Parathyroid adenoma (tissue), 2 donors: ENCODE measurements at regions not wholly inside any gene's neighbourhood (a gene's known extent, or its start where the extent isn't known, plus 50 kb on each side); places are given as distances from the start of the nearest gene placed in this dataset.

Experiments used
- H2AFZ ChIP-seq: fragments of 300-600 bp; sonication (generic); one replicate; pipeline ENCODE4 v1.7.0; 2017; ENCODE audit warnings: antibody characterized with exemption, mild to moderate bottlenecking
- H3K27ac ChIP-seq: fragments of 300-600 bp; sonication (generic); one replicate; pipeline ENCODE4 v1.7.0; 2017
- H3K27me3 ChIP-seq: fragments of 300-600 bp; sonication (generic); one replicate; pipeline ENCODE4 v1.7.0; 2017; ENCODE audit warnings: low read length; ENCODE audit not compliant: control insufficient read depth, insufficient read depth
- H3K36me3 ChIP-seq: fragments of 300-600 bp; sonication (generic); one replicate; pipeline ENCODE4 v1.7.0; 2017; ENCODE audit warnings: low read length; ENCODE audit not compliant: control insufficient read depth, insufficient read depth
- H3K4me1 ChIP-seq: fragments of 300-600 bp; sonication (generic); one replicate; pipeline ENCODE4 v1.7.0; 2017; ENCODE audit warnings: control low read depth
- H3K4me2 ChIP-seq: fragments of 300-600 bp; sonication (generic); one replicate; pipeline ENCODE4 v1.7.0; 2017; ENCODE audit warnings: low read length
- H3K4me3 ChIP-seq: fragments of 300-600 bp; sonication (generic); one replicate; pipeline ENCODE4 v1.7.0; 2017; ENCODE audit warnings: low read depth, low read length
- H3K79me2 ChIP-seq: fragments of 300-600 bp; sonication (generic); one replicate; pipeline ENCODE4 v1.7.0; 2017; ENCODE audit warnings: control low read depth
- H3K9ac ChIP-seq: fragments of 300-600 bp; sonication (generic); one replicate; pipeline ENCODE4 v1.7.0; 2017; ENCODE audit warnings: mild to moderate bottlenecking
- H3K9me3 ChIP-seq: fragments of 300-600 bp; sonication (generic); one replicate; pipeline ENCODE4 v1.7.0; 2017; ENCODE audit warnings: low read length; ENCODE audit not compliant: control insufficient read depth
- CTCF ChIP-seq: fragments of 300-600 bp; sonication (generic); IDR thresholded peaks from one replicate; pipeline ENCODE4 v1.7.0; 2017; ENCODE audit warnings: antibody characterized with exemption, mild to moderate bottlenecking
- donor health status: primary hyperparathyroidism.

GRCh38 chr16:11452746-11453389 lies 107.6 kb downstream of the RMI2 start:
- H3K9ac ChIP-seq = no peak overlapping the region
- no peaks in the 10 kb centered on the region for H3K9me3 ChIP-seq
- H3K4me3 ChIP-seq = no peak overlapping the region
- no peaks in the 10 kb centered on the region for H3K36me3 ChIP-seq
- no peaks in the 10 kb centered on the region for H3K79me2 ChIP-seq
- TF ChIP-seq CTCF = no peak
- H3K4me2 ChIP-seq = no peak overlapping the region
- H3K27ac ChIP-seq = no peak overlapping the region
- H3K27me3 ChIP-seq = no peaks in the 10 kb centered on the region
- H3K4me1 ChIP-seq = no peaks in the 10 kb centered on the region
- no peak overlapping the region for H2AFZ ChIP-seq

GRCh38 chr16:11456741-11457140 lies 111.5 kb downstream of the RMI2 start:
- Histone ChIP-seq H3K4me1 (no peaks in the 10 kb centered on the region), H3K9ac (no peak overlapping the region), H3K9me3 (no peaks in the 10 kb centered on the region), H3K79me2 (no peaks in the 10 kb centered on the region), H3K27me3 (no peaks in the 10 kb centered on the region), H2AFZ (no peak overlapping the region), H3K27ac (no peak overlapping the region), H3K4me2 (no peak overlapping the region), H3K4me3 (no peak overlapping the region), H3K36me3 (no peaks in the 10 kb centered on the region)
- no peak for TF ChIP-seq CTCF

DNA sequence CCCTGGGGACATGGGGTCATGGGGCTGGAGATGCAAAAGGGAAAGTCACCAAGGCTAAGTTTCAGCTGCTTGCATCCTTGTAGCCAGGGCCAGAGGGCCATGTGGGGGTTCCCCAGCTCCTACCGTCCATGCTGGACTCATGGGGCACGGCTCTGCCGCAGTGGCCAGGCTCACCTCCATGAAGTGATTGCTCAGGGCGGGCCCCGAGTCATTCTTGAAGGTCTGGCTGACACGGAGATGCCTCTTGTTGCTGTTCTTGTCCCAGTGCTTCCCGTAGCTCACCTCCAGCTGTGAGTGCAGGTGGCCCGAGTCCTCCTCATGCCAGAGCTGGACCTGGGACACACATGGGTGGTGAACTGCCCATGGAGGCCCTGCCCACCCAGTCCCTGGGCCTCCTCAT lies 114.5 kb downstream of the RMI2 start:
- Histone ChIP-seq H3K9me3 (no peaks in the 10 kb centered on the region), H3K9ac (no peak overlapping the region)

GRCh38 chr16:11460820-11461594 lies 115.7 kb downstream of the RMI2 start:
- no peak overlapping the region for H3K9ac ChIP-seq
- H3K4me3 ChIP-seq = no peak overlapping the region
- H2AFZ ChIP-seq = no peak overlapping the region
- H3K27ac ChIP-seq = no peak overlapping the region
- no peak for TF ChIP-seq CTCF
- no peaks in the 10 kb centered on the region for H3K36me3 ChIP-seq
- no peaks in the 10 kb centered on the region for H3K4me1 ChIP-seq
- H3K4me2 ChIP-seq = no peak overlapping the region
- H3K27me3 ChIP-seq = no peaks in the 10 kb centered on the region
- no peaks in the 10 kb centered on the region for H3K9me3 ChIP-seq
- no peaks in the 10 kb centered on the region for H3K79me2 ChIP-seq

More for the DNA sequence above, 114.5 kb downstream of the RMI2 start:
- Histone ChIP-seq H3K79me2 (no peaks in the 10 kb centered on the region), H3K27ac (no peak overlapping the region), H3K36me3 (no peaks in the 10 kb centered on the region), H3K27me3 (no peaks in the 10 kb centered on the region), H3K4me2 (no peak overlapping the region), H3K4me3 (no peak overlapping the region), H3K4me1 (no peaks in the 10 kb centered on the region), H2AFZ (no peak overlapping the region)
- TF ChIP-seq CTCF = no peak
